HG03354 (cell line): ENCODE measurements at regions not wholly inside any gene's neighbourhood (a gene's known extent, or its start where the extent isn't known, plus 50 kb on each side); places are given as distances from the start of the nearest gene placed in this dataset.
"Not testable (repeated sequence)": the region's sequence is repeated elsewhere in the genome, so short reads cannot be mapped to it uniquely, and the experiment has no call there.

Experiments
- ATAC-seq: cut with Tn5 transposase; IDR thresholded peaks from one replicate; pipeline ENCODE4 v1.9.1; 2021; ENCODE audit warnings: mild to moderate bottlenecking; ENCODE audit not compliant: unreplicated experiment, poor library complexity, severe bottlenecking

- ATAC-seq = no peak
These were observed 635.7 kb upstream of the FLRT2 start for GRCh38 chr14:84894254-84894653.

GRCh38 chr14:84922370-84922769 is 607.6 kb upstream of the FLRT2 start:
- no peak for ATAC-seq

GRCh38 chr14:84926656-84927055 is 603.3 kb upstream of the FLRT2 start:
- no peak for ATAC-seq

- ATAC-seq = no peak
These were observed 602.7 kb upstream of the FLRT2 start for GRCh38 chr14:84927096-84927827.

GRCh38 chr14:84929086-84929485 is 600.9 kb upstream of the FLRT2 start:
- ATAC-seq = no peak

GRCh38 chr14:84929834-84930233 is 600.1 kb upstream of the FLRT2 start:
- no peak for ATAC-seq

GRCh38 chr14:84937016-84937415 is 592.9 kb upstream of the FLRT2 start:
- ATAC-seq = no peak

GRCh38 chr14:84937449-84937848 is 592.5 kb upstream of the FLRT2 start:
- no peak for ATAC-seq

- not testable (repeated sequence) for ATAC-seq
These were observed 585.0 kb upstream of the FLRT2 start for GRCh38 chr14:84944901-84945300.

- no peak for ATAC-seq
These were observed 570.0 kb upstream of the FLRT2 start for GRCh38 chr14:84959851-84960520.

GRCh38 chr14:84961637-84962036 is 568.3 kb upstream of the FLRT2 start:
- no peak for ATAC-seq

- no peak for ATAC-seq
These were observed 566.4 kb upstream of the FLRT2 start for GRCh38 chr14:84963518-84963917.

GRCh38 chr14:84965279-84965678 is 564.7 kb upstream of the FLRT2 start:
- ATAC-seq = no peak

GRCh38 chr14:84969501-84969900 is 560.4 kb upstream of the FLRT2 start:
- no peak for ATAC-seq

- no peak for ATAC-seq
These were observed 554.6 kb upstream of the FLRT2 start for GRCh38 chr14:84975241-84975902.

- no peak for ATAC-seq
These were observed 553.1 kb upstream of the FLRT2 start for GRCh38 chr14:84976805-84977204.

GRCh38 chr14:84987042-84987441 is 542.9 kb upstream of the FLRT2 start:
- ATAC-seq = no peak

GRCh38 chr14:84988357-84988756 is 541.6 kb upstream of the FLRT2 start:
- no peak for ATAC-seq

- no peak for ATAC-seq
These were observed 538.9 kb upstream of the FLRT2 start for GRCh38 chr14:84991021-84991420.

GRCh38 chr14:84998216-84998615 is 531.7 kb upstream of the FLRT2 start:
- ATAC-seq = no peak

GRCh38 chr14:85002846-85003245 is 527.1 kb upstream of the FLRT2 start:
- ATAC-seq = no peak
